ENCODE measurements at regions not wholly inside any gene's neighbourhood (a gene's known extent, or its start where the extent isn't known, plus 50 kb on each side); places are given as distances from the start of the nearest gene placed in this dataset.

- no peak for DNase-seq (ENCODE audit: low read depth)
- no peak for TF ChIP-seq CTCF (conservative IDR thresholded peaks at IDR 0.05; ENCODE audit: low read depth, low read length)
- H3K4me3 ChIP-seq (ENCODE audit: low read depth, low read length) = no peak overlapping the region
Observed at GRCh38 chr2:129796225-129796624, 183.2 kb upstream of the RAB6C start.

- TF ChIP-seq CTCF (conservative IDR thresholded peaks at IDR 0.05; ENCODE audit: low read depth, low read length) = no peak
- H3K4me3 ChIP-seq (ENCODE audit: low read depth, low read length) = no peak overlapping the region
- no peak for DNase-seq (ENCODE audit: low read depth)
Observed at GRCh38 chr2:129796801-129797488, 182.5 kb upstream of the RAB6C start.

- no peak for DNase-seq (ENCODE audit: low read depth)
- TF ChIP-seq CTCF (conservative IDR thresholded peaks at IDR 0.05; ENCODE audit: low read depth, low read length) = no peak
- no peak overlapping the region for H3K4me3 ChIP-seq (ENCODE audit: low read depth, low read length)
Observed at GRCh38 chr2:129797489-129798300, 181.8 kb upstream of the RAB6C start.

GRCh38 chr2:129798301-129798581 is 181.2 kb upstream of the RAB6C start:
- DNase-seq (ENCODE audit: low read depth) = no peak
- H3K4me3 ChIP-seq (ENCODE audit: low read depth, low read length) = no peak overlapping the region
- no peak for TF ChIP-seq CTCF (conservative IDR thresholded peaks at IDR 0.05; ENCODE audit: low read depth, low read length)

GRCh38 chr2:129798626-129799025 is 180.8 kb upstream of the RAB6C start:
- TF ChIP-seq CTCF (conservative IDR thresholded peaks at IDR 0.05; ENCODE audit: low read depth, low read length) = no peak
- no peak for DNase-seq (ENCODE audit: low read depth)
- H3K4me3 ChIP-seq (ENCODE audit: low read depth, low read length) = no peak overlapping the region

GRCh38 chr2:129799036-129799958 is 180.2 kb upstream of the RAB6C start:
- no peak overlapping the region for H3K4me3 ChIP-seq (ENCODE audit: low read depth, low read length)
- TF ChIP-seq CTCF (conservative IDR thresholded peaks at IDR 0.05; ENCODE audit: low read depth, low read length) = no peak
- no peak for DNase-seq (ENCODE audit: low read depth)
